SK-N-MC (cell line): ENCODE measurements at regions not wholly inside any gene's neighbourhood (a gene's known extent, or its start where the extent isn't known, plus 50 kb on each side); places are given as distances from the start of the nearest gene placed in this dataset.

Source experiments
- DNase-seq: peaks from one replicate; pipeline ENCODE4 v3.0.0-alpha.2; 2011; ENCODE audit warnings: low read depth, low spot score
- H3K27ac ChIP-seq: fragments of 200-600 bp; sonication (generic); 2 replicates; pipeline ENCODE4 v1.5.1; 2016; ENCODE audit warnings: mixed run types
- H3K36me3 ChIP-seq: fragments of 200-600 bp; sonication (generic); 2 replicates; pipeline ENCODE4 v1.6.1; 2017; ENCODE audit warnings: antibody characterized with exemption, low read length, mixed read lengths; ENCODE audit not compliant: insufficient read depth
- H3K4me3 ChIP-seq: fragments of 200-600 bp; sonication (generic); 2 replicates; pipeline ENCODE4 v1.5.1; 2016
- H3K9ac ChIP-seq: fragments of 200-600 bp; sonication (generic); 2 replicates; pipeline ENCODE4 v1.8.0; 2017; ENCODE audit warnings: mixed run types, mixed read lengths; ENCODE audit not compliant: insufficient read length
- H3K9me3 ChIP-seq: fragments of 200-600 bp; sonication (generic); 2 replicates; pipeline ENCODE4 v1.6.1; 2017; ENCODE audit warnings: low read depth, mild to moderate bottlenecking, antibody characterized with exemption, low read length, moderate library complexity, mixed read lengths
- EZH2 ChIP-seq: fragments of 200-600 bp; sonication (generic); IDR thresholded peaks from one replicate; pipeline ENCODE4 v1.6.1; 2017; ENCODE audit warnings: antibody characterized with exemption
- FOXP2 ChIP-seq: optimal IDR thresholded peaks from 2 replicates; pipeline ENCODE3; 2011; ENCODE audit warnings: mild to moderate bottlenecking, moderate library complexity; ENCODE audit not compliant: insufficient read depth; ENCODE audit errors: extremely low read length, control extremely low read depth
- POLR2AphosphoS5 ChIP-seq: IDR thresholded peaks from 2 replicates; pipeline ENCODE4 v1.6.1; 2012; ENCODE audit warnings: mild to moderate bottlenecking, low read depth, low read length, borderline replicate concordance

GRCh38 chr21:19683492-19683891 is 1279.9 kb upstream of the TMPRSS15 start:
- H3K9me3 ChIP-seq = no peaks in the 10 kb centered on the region
- H3K4me3 ChIP-seq = no peak overlapping the region
- H3K27ac ChIP-seq = no peak overlapping the region
- H3K36me3 ChIP-seq = no peaks in the 10 kb centered on the region
- H3K9ac ChIP-seq = no peak overlapping the region
- DNase-seq = no peak
- TF ChIP-seq FOXP2 = no peak
- no peak for TF ChIP-seq POLR2AphosphoS5
- TF ChIP-seq EZH2 = no peak

GRCh38 chr21:19684328-19684727 is 1280.7 kb upstream of the TMPRSS15 start:
- Histone ChIP-seq H3K9me3 (no peaks in the 10 kb centered on the region), H3K27ac (no peak overlapping the region), H3K36me3 (no peaks in the 10 kb centered on the region), H3K4me3 (no peak overlapping the region), H3K9ac (no peak overlapping the region)
- DNase-seq = no peak
- TF ChIP-seq POLR2AphosphoS5 (no peak), FOXP2 (no peak), EZH2 (no peak)

GRCh38 chr21:19692231-19692630 is 1288.6 kb upstream of the TMPRSS15 start:
- no peak for DNase-seq
- Histone ChIP-seq H3K9me3 (no peaks in the 10 kb centered on the region), H3K27ac (no peak overlapping the region), H3K4me3 (no peak overlapping the region), H3K36me3 (no peaks in the 10 kb centered on the region), H3K9ac (no peak overlapping the region)
- no peak for TF ChIP-seq POLR2AphosphoS5
- TF ChIP-seq FOXP2 = no peak

- DNase-seq = no peak
- no peak overlapping the region for H3K9ac ChIP-seq
- no peaks in the 10 kb centered on the region for H3K9me3 ChIP-seq
- H3K36me3 ChIP-seq = no peaks in the 10 kb centered on the region
- H3K4me3 ChIP-seq = no peak overlapping the region
- no peak overlapping the region for H3K27ac ChIP-seq
- TF ChIP-seq EZH2 (no peak), FOXP2 (no peak), POLR2AphosphoS5 (no peak)
Measured at GRCh38 chr21:19695796-19696195, 1292.2 kb upstream of the TMPRSS15 start.

- H3K27ac ChIP-seq = no peak overlapping the region
- H3K36me3 ChIP-seq = no peaks in the 10 kb centered on the region
- no peaks in the 10 kb centered on the region for H3K9me3 ChIP-seq
- H3K4me3 ChIP-seq = no peak overlapping the region
- H3K9ac ChIP-seq = no peak overlapping the region
- TF ChIP-seq FOXP2 (no peak), POLR2AphosphoS5 (no peak), EZH2 (no peak)
- DNase-seq = no peak
Measured at GRCh38 chr21:19700476-19700875, 1296.9 kb upstream of the TMPRSS15 start.

GRCh38 chr21:19702726-19703125 is 1295.5 kb upstream of the NCAM2 start:
- no peak for TF ChIP-seq EZH2
- TF ChIP-seq POLR2AphosphoS5 = no peak
- TF ChIP-seq FOXP2 = no peak
- Histone ChIP-seq H3K9me3 (no peaks in the 10 kb centered on the region), H3K4me3 (no peak overlapping the region), H3K36me3 (no peaks in the 10 kb centered on the region), H3K27ac (no peak overlapping the region), H3K9ac (no peak overlapping the region)
- no peak for DNase-seq

- no peaks in the 10 kb centered on the region for H3K9me3 ChIP-seq
- H3K9ac ChIP-seq = no peak overlapping the region
- H3K4me3 ChIP-seq = no peak overlapping the region
- TF ChIP-seq POLR2AphosphoS5 = no peak
- no peaks in the 10 kb centered on the region for H3K36me3 ChIP-seq
- H3K27ac ChIP-seq = no peak overlapping the region
- no peak for DNase-seq
Measured at GRCh38 chr21:19704832-19705231, 1293.4 kb upstream of the NCAM2 start.

GRCh38 chr21:19712441-19712840 is 1285.8 kb upstream of the NCAM2 start:
- H3K27ac ChIP-seq = no peak overlapping the region
- no peak for DNase-seq
- H3K9ac ChIP-seq = no peak overlapping the region
- H3K36me3 ChIP-seq = no peaks in the 10 kb centered on the region
- TF ChIP-seq POLR2AphosphoS5 (no peak), FOXP2 (no peak), EZH2 (no peak)
- H3K9me3 ChIP-seq = no peaks in the 10 kb centered on the region
- no peak overlapping the region for H3K4me3 ChIP-seq

DNA sequence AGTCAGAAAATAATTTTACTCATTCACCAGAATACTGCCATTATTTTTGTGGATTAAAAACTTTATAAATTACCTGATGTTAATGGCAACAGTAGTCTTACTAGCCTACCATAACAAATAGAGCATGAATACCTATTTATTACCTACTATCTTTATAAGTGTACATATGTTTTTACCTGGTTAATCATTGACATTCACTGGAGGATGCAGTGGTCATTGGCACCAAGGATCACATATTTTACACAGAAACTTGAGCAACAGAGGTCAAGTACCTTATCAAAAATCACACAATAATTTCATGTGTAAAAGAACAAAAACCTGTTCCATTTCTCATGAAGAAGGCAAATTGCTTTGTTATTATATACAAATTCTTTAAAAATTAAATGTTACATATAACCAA is 1284.9 kb upstream of the NCAM2 start:
- Histone ChIP-seq H3K9ac (no peak overlapping the region), H3K27ac (no peak overlapping the region), H3K4me3 (no peak overlapping the region), H3K9me3 (no peaks in the 10 kb centered on the region), H3K36me3 (no peaks in the 10 kb centered on the region)
- TF ChIP-seq POLR2AphosphoS5 (no peak), FOXP2 (no peak), EZH2 (no peak)
- no peak for DNase-seq
